GM12892 (cell line): ENCODE measurements at regions not wholly inside any gene's neighbourhood (a gene's known extent, or its start where the extent isn't known, plus 50 kb on each side); places are given as distances from the start of the nearest gene placed in this dataset.

Source experiments
- POLR2A ChIP-seq: IDR thresholded peaks from 2 replicates; pipeline ENCODE4 v1.6.1; 2011; ENCODE audit warnings: low read depth, low read length, control low read depth
- POLR2AphosphoS5 ChIP-seq: IDR thresholded peaks from 2 replicates; pipeline ENCODE4 v1.6.1; 2011; ENCODE audit warnings: low read depth, low read length, control low read depth

DNA sequence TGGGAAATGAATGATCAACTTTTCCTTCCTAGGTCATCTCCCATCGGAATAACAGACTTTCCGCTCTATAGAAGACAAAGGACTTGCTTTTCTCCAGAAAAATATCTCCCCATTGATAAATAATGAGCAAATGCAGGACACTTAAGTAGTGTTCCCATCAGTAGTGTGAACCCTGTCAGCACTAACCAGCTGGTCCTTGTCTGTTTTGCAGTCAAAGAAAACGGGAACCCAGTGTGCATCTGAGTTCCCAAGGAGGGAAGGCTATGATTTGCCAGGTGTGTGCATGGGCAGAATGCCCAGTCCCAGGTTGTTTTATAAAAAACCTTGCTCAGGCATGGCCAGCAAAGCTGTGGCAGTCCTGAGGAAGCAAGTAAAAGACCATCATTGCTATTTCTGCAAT, 256.5 kb upstream of the HMGA2 start:
- TF ChIP-seq POLR2AphosphoS5: no peak
- TF ChIP-seq POLR2A: no peak
